ENCODE measurements at regions not wholly inside any gene's neighbourhood (a gene's known extent, or its start where the extent isn't known, plus 50 kb on each side); places are given as distances from the start of the nearest gene placed in this dataset.

DNA sequence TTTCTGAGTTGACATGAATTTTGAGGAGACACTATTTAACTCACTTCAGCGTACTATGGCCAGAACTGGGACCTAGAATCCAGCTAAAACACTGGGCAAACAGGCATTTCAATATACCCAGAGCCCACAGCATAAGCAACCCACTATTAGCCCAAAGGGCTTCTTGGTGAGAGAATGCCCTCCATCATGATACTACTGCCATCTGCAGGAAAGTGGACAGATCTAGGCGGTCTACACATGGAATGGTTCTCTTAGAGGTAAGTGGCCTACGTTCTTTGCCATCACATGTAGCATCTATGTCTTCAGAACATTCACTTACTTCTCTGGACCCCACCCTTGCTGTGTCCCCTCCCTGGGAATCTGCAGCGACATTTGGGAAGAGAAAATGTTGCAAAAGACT lies 181.3 kb upstream of the LINC00305 start:
- TF ChIP-seq, protein P1, sequence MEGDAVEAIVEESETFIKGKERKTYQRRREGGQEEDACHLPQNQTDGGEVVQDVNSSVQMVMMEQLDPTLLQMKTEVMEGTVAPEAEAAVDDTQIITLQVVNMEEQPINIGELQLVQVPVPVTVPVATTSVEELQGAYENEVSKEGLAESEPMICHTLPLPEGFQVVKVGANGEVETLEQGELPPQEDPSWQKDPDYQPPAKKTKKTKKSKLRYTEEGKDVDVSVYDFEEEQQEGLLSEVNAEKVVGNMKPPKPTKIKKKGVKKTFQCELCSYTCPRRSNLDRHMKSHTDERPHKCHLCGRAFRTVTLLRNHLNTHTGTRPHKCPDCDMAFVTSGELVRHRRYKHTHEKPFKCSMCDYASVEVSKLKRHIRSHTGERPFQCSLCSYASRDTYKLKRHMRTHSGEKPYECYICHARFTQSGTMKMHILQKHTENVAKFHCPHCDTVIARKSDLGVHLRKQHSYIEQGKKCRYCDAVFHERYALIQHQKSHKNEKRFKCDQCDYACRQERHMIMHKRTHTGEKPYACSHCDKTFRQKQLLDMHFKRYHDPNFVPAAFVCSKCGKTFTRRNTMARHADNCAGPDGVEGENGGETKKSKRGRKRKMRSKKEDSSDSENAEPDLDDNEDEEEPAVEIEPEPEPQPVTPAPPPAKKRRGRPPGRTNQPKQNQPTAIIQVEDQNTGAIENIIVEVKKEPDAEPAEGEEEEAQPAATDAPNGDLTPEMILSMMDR (conservative IDR thresholded peaks at IDR 0.05 in 1 of 2, IDR thresholded peaks at IDR 0.05 in 1 of 2; ENCODE audit: extremely low read depth in 1 of 2, insufficient read depth in 1 of 2, low read depth in 1 of 2, low read length in 2 of 2), result no peak
- TF ChIP-seq EZH2 (IDR thresholded peaks at IDR 0.05; ENCODE audit: borderline replicate concordance, low read length), result no peak

Measured in mammary epithelial cell (primary cell).